HCT116 (cell line): ENCODE measurements at regions not wholly inside any gene's neighbourhood (a gene's known extent, or its start where the extent isn't known, plus 50 kb on each side); places are given as distances from the start of the nearest gene placed in this dataset.

Experiments used
- CEBPB ChIP-seq: IDR thresholded peaks from 2 replicates; pipeline ENCODE4 v1.6.1; 2012; ENCODE audit warnings: low read depth
- EZH2 ChIP-seq: fragments of 200-600 bp; sonication (generic); IDR thresholded peaks from 2 replicates; pipeline ENCODE4 v1.6.1; 2017; ENCODE audit warnings: antibody characterized with exemption, mixed run types
- MAX ChIP-seq: IDR thresholded peaks from 2 replicates; pipeline ENCODE4 v1.6.1; 2012
- POLR2A ChIP-seq: IDR thresholded peaks from 2 replicates; pipeline ENCODE4 v1.7.0; 2011; ENCODE audit warnings: borderline replicate concordance; ENCODE audit not compliant: insufficient read depth, insufficient read length; ENCODE audit errors: extremely low read depth
- POLR2AphosphoS5 ChIP-seq: IDR thresholded peaks from 2 replicates; pipeline ENCODE4 v1.6.1; 2011; ENCODE audit warnings: mild to moderate bottlenecking, low read depth, low read length, moderate library complexity
- RAD21 ChIP-seq: IDR thresholded peaks from 2 replicates; pipeline ENCODE4 v1.6.1; 2012; ENCODE audit warnings: low read depth, mild to moderate bottlenecking
- REST ChIP-seq: IDR thresholded peaks from 2 replicates; pipeline ENCODE4 v1.6.1; 2012; ENCODE audit warnings: low read depth
- YY1 ChIP-seq: IDR thresholded peaks from 2 replicates; pipeline ENCODE4 v1.6.1; 2011; ENCODE audit warnings: low read length, low read depth, moderate library complexity, mild to moderate bottlenecking; ENCODE audit not compliant: insufficient replicate concordance; ENCODE audit errors: extremely low read depth
- ZNF274 ChIP-seq: fragments of 200-500 bp; sonication (Bioruptor generic); IDR thresholded peaks from 2 replicates; pipeline ENCODE4 v1.6.1; 2014; ENCODE audit warnings: mild to moderate bottlenecking, low read depth, low read length, inconsistent platforms
- TF ChIP-seq, protein P1 (sequence below), 3 experiments: fragments of 200-600 bp in 1 of 3; sonication (generic) in 1 of 3; IDR thresholded peaks in 2 of 3; conservative IDR thresholded peaks in 1 of 3; 2 replicates each; pipeline ENCODE4 v1.5.1; 2012 to 2017; ENCODE audit warnings: low read depth in 2 of 3, low read length in 2 of 3, antibody characterized with exemption in 1 of 3, borderline replicate concordance in 1 of 3, control low read depth in 1 of 3, mild to moderate bottlenecking in 1 of 3, mixed read lengths in 1 of 3, mixed run types in 1 of 3, moderate library complexity in 1 of 3; ENCODE audit not compliant: insufficient read depth in 1 of 3
- TF ChIP-seq, protein P2 (sequence below): IDR thresholded peaks from 2 replicates; pipeline ENCODE4 v1.6.1; 2012

DNA sequence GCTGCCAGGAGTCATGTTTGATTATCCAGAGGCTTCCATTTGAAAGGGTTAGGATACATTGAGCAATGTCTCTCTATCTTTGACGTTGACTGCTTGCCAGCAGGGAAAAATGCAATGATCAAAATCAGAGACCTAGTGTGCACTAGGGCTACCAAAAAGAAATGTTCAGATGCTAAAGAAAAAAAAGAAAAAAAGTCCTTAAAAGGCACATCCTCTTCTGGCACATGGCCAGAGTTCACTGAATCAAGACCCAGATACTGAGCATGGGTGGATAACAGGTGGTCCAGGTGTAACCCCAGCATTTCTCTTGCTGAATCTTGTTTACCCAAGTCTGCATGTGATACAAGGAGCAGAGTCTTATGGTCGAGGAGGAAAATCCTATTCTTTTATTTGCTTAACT lies 899.3 kb downstream of the SORCS3 start:
- TF ChIP-seq POLR2AphosphoS5 (no peak), CEBPB (no peak), YY1 (no peak), MAX (no peak), REST (no peak), POLR2A (no peak), ZNF274 (no peak), RAD21 (no peak), EZH2 (no peak)
- TF ChIP-seq, protein P1, sequence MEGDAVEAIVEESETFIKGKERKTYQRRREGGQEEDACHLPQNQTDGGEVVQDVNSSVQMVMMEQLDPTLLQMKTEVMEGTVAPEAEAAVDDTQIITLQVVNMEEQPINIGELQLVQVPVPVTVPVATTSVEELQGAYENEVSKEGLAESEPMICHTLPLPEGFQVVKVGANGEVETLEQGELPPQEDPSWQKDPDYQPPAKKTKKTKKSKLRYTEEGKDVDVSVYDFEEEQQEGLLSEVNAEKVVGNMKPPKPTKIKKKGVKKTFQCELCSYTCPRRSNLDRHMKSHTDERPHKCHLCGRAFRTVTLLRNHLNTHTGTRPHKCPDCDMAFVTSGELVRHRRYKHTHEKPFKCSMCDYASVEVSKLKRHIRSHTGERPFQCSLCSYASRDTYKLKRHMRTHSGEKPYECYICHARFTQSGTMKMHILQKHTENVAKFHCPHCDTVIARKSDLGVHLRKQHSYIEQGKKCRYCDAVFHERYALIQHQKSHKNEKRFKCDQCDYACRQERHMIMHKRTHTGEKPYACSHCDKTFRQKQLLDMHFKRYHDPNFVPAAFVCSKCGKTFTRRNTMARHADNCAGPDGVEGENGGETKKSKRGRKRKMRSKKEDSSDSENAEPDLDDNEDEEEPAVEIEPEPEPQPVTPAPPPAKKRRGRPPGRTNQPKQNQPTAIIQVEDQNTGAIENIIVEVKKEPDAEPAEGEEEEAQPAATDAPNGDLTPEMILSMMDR (IDR thresholded peaks at IDR 0.05 in 2 of 3, conservative IDR thresholded peaks at IDR 0.05 in 1 of 3; ENCODE audit: borderline replicate concordance in 1 of 3, insufficient read depth in 1 of 3, low read depth in 2 of 3, low read length in 2 of 3), result no peak
- TF ChIP-seq, protein P2, sequence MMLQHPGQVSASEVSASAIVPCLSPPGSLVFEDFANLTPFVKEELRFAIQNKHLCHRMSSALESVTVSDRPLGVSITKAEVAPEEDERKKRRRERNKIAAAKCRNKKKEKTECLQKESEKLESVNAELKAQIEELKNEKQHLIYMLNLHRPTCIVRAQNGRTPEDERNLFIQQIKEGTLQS, result no peak
